NCI-H2227 (cell line): ENCODE measurements at regions not wholly inside any gene's neighbourhood (a gene's known extent, or its start where the extent isn't known, plus 50 kb on each side); places are given as distances from the start of the nearest gene placed in this dataset.
"Not testable (repeated sequence)": the region's sequence is repeated elsewhere in the genome, so short reads cannot be mapped to it uniquely, and the experiment has no call there.

Source experiments
- DNase-seq: peaks from one replicate; lab custom pipeline; 2025; ENCODE audit not compliant: unreplicated experiment; lab: John Stamatoyannopoulos, UW

GRCh38 chr5:2005101-2006041, 122.6 kb upstream of the IRX4 start:
- no peak for DNase-seq

- no peak for DNase-seq
These were observed 121.1 kb upstream of the IRX4 start for GRCh38 chr5:2003690-2004365.

- DNase-seq, result no peak
These were observed 120.5 kb upstream of the IRX4 start for GRCh38 chr5:2003206-2003605.

GRCh38 chr5:2001300-2001699, 118.6 kb upstream of the IRX4 start:
- DNase-seq, result no peak

GRCh38 chr5:2000591-2000990, 117.9 kb upstream of the IRX4 start:
- no peak for DNase-seq

- DNase-seq, result no peak
These were observed 117.1 kb upstream of the IRX4 start for GRCh38 chr5:1999794-2000193.

- no peak for DNase-seq
These were observed 116.1 kb upstream of the IRX4 start for GRCh38 chr5:1998716-1999317.

- DNase-seq, result no peak
These were observed 115.6 kb upstream of the IRX4 start for GRCh38 chr5:1998348-1998669.

- DNase-seq, result no peak
These were observed 115.1 kb upstream of the IRX4 start for GRCh38 chr5:1997640-1998347.

GRCh38 chr5:1995491-1995890, 112.8 kb upstream of the IRX4 start:
- no peak for DNase-seq

- no peak for DNase-seq
These were observed 104.7 kb upstream of the IRX4 start for GRCh38 chr5:1987471-1987870.

- DNase-seq, result no peak
These were observed 103.1 kb upstream of the IRX4 start for GRCh38 chr5:1985781-1986180.

GRCh38 chr5:1983919-1984695, 101.4 kb upstream of the IRX4 start:
- DNase-seq, result no peak

GRCh38 chr5:1983401-1983800, 100.7 kb upstream of the IRX4 start:
- no peak for DNase-seq

GRCh38 chr5:1982561-1982960, 99.8 kb upstream of the IRX4 start:
- not testable (repeated sequence) for DNase-seq

- DNase-seq, result no peak
These were observed 93.4 kb upstream of the IRX4 start for GRCh38 chr5:1975898-1976765.

- DNase-seq, result no peak
These were observed 92.6 kb upstream of the IRX4 start for GRCh38 chr5:1975406-1975715.

- DNase-seq, result no peak
These were observed 92.0 kb upstream of the IRX4 start for GRCh38 chr5:1974501-1975405.

GRCh38 chr5:1974081-1974480, 91.4 kb upstream of the IRX4 start:
- DNase-seq, result no peak
